ENCODE measurements at regions not wholly inside any gene's neighbourhood (a gene's known extent, or its start where the extent isn't known, plus 50 kb on each side); places are given as distances from the start of the nearest gene placed in this dataset.

DNA sequence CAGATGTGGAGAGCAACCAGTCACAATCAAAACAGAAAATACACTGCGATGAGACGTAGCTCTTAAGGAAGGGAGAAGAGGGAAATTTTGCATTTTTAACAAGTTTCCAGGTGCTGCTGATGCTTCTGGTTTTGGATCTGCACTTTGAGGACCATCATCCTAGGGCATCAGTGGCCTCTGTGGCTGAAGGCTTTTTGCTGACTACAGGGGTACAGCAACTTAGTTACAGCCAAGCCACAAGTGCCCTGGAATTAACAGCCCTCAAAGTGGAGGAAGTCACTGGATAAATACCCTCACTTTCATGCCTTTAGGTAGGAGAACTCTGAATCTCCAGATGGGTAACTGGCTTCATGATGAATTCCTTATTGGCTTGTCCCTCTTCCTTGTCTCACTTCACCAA, 700.9 kb downstream of the TMEM182 start:
- TF ChIP-seq SIN3A (IDR thresholded peaks at IDR 0.05; ENCODE audit: borderline replicate concordance, insufficient read depth, low read length), result no peak
- TF ChIP-seq FOXP2 (optimal IDR thresholded peaks at IDR 0.05; ENCODE audit: borderline replicate concordance, extremely low read depth, extremely low read length, insufficient read depth), result no peak
- no peak for TF ChIP-seq TAF1 (IDR thresholded peaks at IDR 0.05; ENCODE audit: borderline replicate concordance, insufficient read depth, low read length)
- TF ChIP-seq REST (IDR thresholded peaks at IDR 0.05; ENCODE audit: insufficient read depth in 1 of 2, low read depth in 2 of 2, low read length in 2 of 2), result no peak
- TF ChIP-seq POLR2AphosphoS5 (IDR thresholded peaks at IDR 0.05; ENCODE audit: low read depth, low read length), result no peak

DNA sequence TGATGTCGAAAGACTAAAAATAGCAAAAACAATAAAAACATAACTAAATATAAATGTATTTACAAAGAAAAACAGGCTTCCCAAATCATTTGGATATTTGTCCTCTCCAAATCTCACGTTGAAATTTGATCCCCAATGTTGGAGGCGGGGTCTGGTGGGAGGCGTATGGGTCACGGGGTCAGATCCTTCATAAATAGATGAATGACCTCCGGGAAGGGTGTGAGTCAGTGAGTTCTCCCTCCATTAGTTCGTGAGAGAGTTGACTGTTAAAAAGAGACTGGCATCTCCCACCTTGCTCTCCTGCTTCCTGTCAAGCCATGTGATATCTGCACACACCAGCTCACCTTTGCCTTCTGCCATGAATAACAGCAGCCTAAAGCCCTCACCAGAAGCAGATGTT, 703.0 kb downstream of the TMEM182 start:
- TF ChIP-seq FOXP2 (optimal IDR thresholded peaks at IDR 0.05; ENCODE audit: borderline replicate concordance, extremely low read depth, extremely low read length, insufficient read depth) (no peak), TAF1 (IDR thresholded peaks at IDR 0.05; ENCODE audit: borderline replicate concordance, insufficient read depth, low read length) (no peak), POLR2AphosphoS5 (IDR thresholded peaks at IDR 0.05; ENCODE audit: low read depth, low read length) (no peak), SIN3A (IDR thresholded peaks at IDR 0.05; ENCODE audit: borderline replicate concordance, insufficient read depth, low read length) (no peak), REST (IDR thresholded peaks at IDR 0.05; ENCODE audit: insufficient read depth in 1 of 2, low read depth in 2 of 2, low read length in 2 of 2) (no peak)

- TF ChIP-seq FOXP2 (optimal IDR thresholded peaks at IDR 0.05; ENCODE audit: borderline replicate concordance, extremely low read depth, extremely low read length, insufficient read depth) (no peak), TAF1 (IDR thresholded peaks at IDR 0.05; ENCODE audit: borderline replicate concordance, insufficient read depth, low read length) (no peak), SIN3A (IDR thresholded peaks at IDR 0.05; ENCODE audit: borderline replicate concordance, insufficient read depth, low read length) (no peak), POLR2AphosphoS5 (IDR thresholded peaks at IDR 0.05; ENCODE audit: low read depth, low read length) (no peak), REST (IDR thresholded peaks at IDR 0.05; ENCODE audit: insufficient read depth in 1 of 2, low read depth in 2 of 2, low read length in 2 of 2) (no peak)
Observed at GRCh38 chr2:103469800-103470199, 708.0 kb downstream of the TMEM182 start.

- TF ChIP-seq REST (IDR thresholded peaks at IDR 0.05; ENCODE audit: insufficient read depth in 1 of 2, low read depth in 2 of 2, low read length in 2 of 2) (no peak), TAF1 (IDR thresholded peaks at IDR 0.05; ENCODE audit: borderline replicate concordance, insufficient read depth, low read length) (no peak), SIN3A (IDR thresholded peaks at IDR 0.05; ENCODE audit: borderline replicate concordance, insufficient read depth, low read length) (no peak), FOXP2 (optimal IDR thresholded peaks at IDR 0.05; ENCODE audit: borderline replicate concordance, extremely low read depth, extremely low read length, insufficient read depth) (no peak), POLR2AphosphoS5 (IDR thresholded peaks at IDR 0.05; ENCODE audit: low read depth, low read length) (no peak)
Observed at GRCh38 chr2:103484906-103485305, 723.1 kb downstream of the TMEM182 start.

DNA sequence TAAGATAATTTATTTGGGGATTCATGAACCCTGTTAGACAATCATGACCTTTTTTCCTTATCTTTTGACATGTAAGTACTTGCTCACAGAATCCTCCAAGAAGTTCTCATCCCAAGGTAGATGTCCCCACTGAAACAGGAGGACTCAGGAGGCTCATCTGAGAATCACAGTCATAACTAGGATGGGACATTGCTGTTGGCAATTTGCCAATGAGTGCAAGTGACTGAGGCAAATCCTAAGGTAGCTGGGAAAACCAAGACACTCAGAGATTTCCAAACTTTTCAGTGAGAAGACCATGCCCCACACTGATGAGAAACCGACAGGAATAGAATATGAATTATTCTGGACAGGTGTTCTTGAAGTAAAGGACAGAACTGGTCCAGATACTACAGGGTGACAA, 735.0 kb downstream of the TMEM182 start:
- no peak for TF ChIP-seq FOXP2 (optimal IDR thresholded peaks at IDR 0.05; ENCODE audit: borderline replicate concordance, extremely low read depth, extremely low read length, insufficient read depth)
- no peak for TF ChIP-seq TAF1 (IDR thresholded peaks at IDR 0.05; ENCODE audit: borderline replicate concordance, insufficient read depth, low read length)
- TF ChIP-seq SIN3A (IDR thresholded peaks at IDR 0.05; ENCODE audit: borderline replicate concordance, insufficient read depth, low read length), result no peak
- no peak for TF ChIP-seq REST (IDR thresholded peaks at IDR 0.05; ENCODE audit: insufficient read depth in 1 of 2, low read depth in 2 of 2, low read length in 2 of 2)
- TF ChIP-seq POLR2AphosphoS5 (IDR thresholded peaks at IDR 0.05; ENCODE audit: low read depth, low read length), result no peak
